SK-N-SH (cell line): ENCODE measurements at regions not wholly inside any gene's neighbourhood (a gene's known extent, or its start where the extent isn't known, plus 50 kb on each side); places are given as distances from the start of the nearest gene placed in this dataset.

ENCODE experiments used
- CTCF ChIA-PET: fragments of 300-600, 350-600 bp; formaldehyde crosslinking; extraction: SDS; loops from one replicate; lab custom pipeline; 2021; lab: Yijun Ruan, JAX
- POLR2A ChIA-PET: fragments of 350-600 bp; sonication (Branson Sonifier 250); formaldehyde crosslinking; extraction: SDS; loops from one replicate; lab custom pipeline; 2020; ENCODE audit warnings: antibody characterized with exemption, inconsistent platforms; lab: Yijun Ruan, JAX
- DNase-seq: peaks from one replicate; pipeline ENCODE4 v3.0.0; 2012
- H2AFZ ChIP-seq: fragments of 200-600 bp; sonication (generic); 2 replicates; pipeline ENCODE4 v1.8.1; 2016; ENCODE audit warnings: antibody characterized with exemption, mild to moderate bottlenecking, low read depth
- H3F3A ChIP-seq: fragments of 200-600 bp; sonication (generic); replicated peaks from 2 replicates; pipeline ENCODE3; 2016; ENCODE audit warnings: antibody characterized with exemption, mild to moderate bottlenecking; ENCODE audit not compliant: insufficient read depth
- H3K27ac ChIP-seq, 2 experiments: fragments of 200-500 bp in 1 of 2; fragments of 200-600 bp in 1 of 2; sonication (Bioruptor generic) in 1 of 2; sonication (generic), shearing (Covaris generic) in 1 of 2; 2 replicates each; pipeline versions ENCODE4 v1.5.1 to v1.6.1; 2014 to 2016; ENCODE audit warnings: low read depth in 2 of 2, inconsistent platforms in 1 of 2, low read length in 1 of 2, mild to moderate bottlenecking in 1 of 2, mixed read lengths in 1 of 2
- H3K27me3 ChIP-seq: fragments of 200-600 bp; sonication (generic), shearing (Covaris generic); 2 replicates; pipeline ENCODE4 v1.6.1; 2016; ENCODE audit warnings: mixed run types; ENCODE audit not compliant: insufficient read depth
- H3K36me3 ChIP-seq, 2 experiments: fragments of 200-500 bp in 1 of 2; fragments of 200-600 bp in 1 of 2; sonication (Bioruptor generic) in 1 of 2; sonication (generic) in 1 of 2; replicated peaks in 1 of 2; 2 replicates each; pipeline versions ENCODE3 to v1.5.1; 2014 to 2016; ENCODE audit warnings: low read length in 1 of 2, mild to moderate bottlenecking in 1 of 2; ENCODE audit not compliant: insufficient read depth in 2 of 2, control insufficient read depth in 1 of 2
- H3K4me1 ChIP-seq, 2 experiments: fragments of 200-500 bp in 1 of 2; fragments of 200-600 bp in 1 of 2; sonication (Bioruptor generic) in 1 of 2; sonication (generic), shearing (Covaris generic) in 1 of 2; 2 replicates each; pipeline versions ENCODE4 v1.5.1 to v1.6.1; 2014 to 2016; ENCODE audit warnings: low read depth in 1 of 2, low read length in 1 of 2, mixed run types in 1 of 2; ENCODE audit not compliant: insufficient read depth in 2 of 2, control insufficient read depth in 1 of 2
- H3K4me2 ChIP-seq: fragments of 200-600 bp; sonication (generic), shearing (Covaris generic); 2 replicates; pipeline ENCODE4 v1.6.1; 2017; ENCODE audit warnings: mixed run types
- H3K4me3 ChIP-seq, 2 experiments: fragments of 200-500 bp in 1 of 2; fragments of 200-600 bp in 1 of 2; sonication (Bioruptor generic) in 1 of 2; sonication (generic), shearing (Covaris generic) in 1 of 2; 2 replicates each; pipeline versions ENCODE4 v1.5.1 to v1.8.1; 2014 to 2016; ENCODE audit warnings: low read depth in 2 of 2, inconsistent platforms in 1 of 2, low read length in 1 of 2, mild to moderate bottlenecking in 1 of 2, mixed read lengths in 1 of 2, moderate library complexity in 1 of 2
- H3K79me2 ChIP-seq: fragments of 200-600 bp; sonication (generic); 2 replicates; pipeline ENCODE4 v1.8.1; 2017; ENCODE audit warnings: mild to moderate bottlenecking; ENCODE audit not compliant: insufficient read depth
- H3K9ac ChIP-seq: fragments of 200-600 bp; sonication (generic); 2 replicates; pipeline ENCODE4 v1.6.1; 2017; ENCODE audit warnings: mixed run types
- H3K9me2 ChIP-seq: fragments of 200-600 bp; sonication (generic); 2 replicates; pipeline ENCODE4 v1.6.1; 2017; ENCODE audit warnings: mixed run types
- H3K9me3 ChIP-seq: fragments of 200-600 bp; sonication (generic); 2 replicates; pipeline ENCODE4 v1.6.1; 2017; ENCODE audit warnings: mixed run types, mild to moderate bottlenecking, moderate library complexity
- H4K20me1 ChIP-seq: fragments of 200-600 bp; sonication (generic); 2 replicates; pipeline ENCODE4 v1.6.1; 2017; ENCODE audit warnings: mild to moderate bottlenecking, mixed run types; ENCODE audit not compliant: insufficient read depth
- FOSL2 ChIP-seq: IDR thresholded peaks from 2 replicates; pipeline ENCODE4 v1.4.0; 2012; ENCODE audit warnings: low read depth, mild to moderate bottlenecking, moderate library complexity, borderline replicate concordance
- FOXM1 ChIP-seq: IDR thresholded peaks from 2 replicates; pipeline ENCODE4 v1.4.0; 2012; ENCODE audit warnings: low read depth, mild to moderate bottlenecking
- IRF3 ChIP-seq: fragments of 150-350 bp; IDR thresholded peaks from 2 replicates; pipeline ENCODE4 v1.6.1; 2016; ENCODE audit warnings: mild to moderate bottlenecking, low read depth, low read length
- JUND ChIP-seq: IDR thresholded peaks from 2 replicates; pipeline ENCODE4 v1.4.0; 2012
- NFIC ChIP-seq: IDR thresholded peaks from 2 replicates; pipeline ENCODE4 v1.4.0; 2012; ENCODE audit warnings: borderline replicate concordance
- SMC3 ChIP-seq: IDR thresholded peaks from 2 replicates; pipeline ENCODE4 v1.6.1; 2012; ENCODE audit warnings: low read depth, low read length, improper control_type of control experiment
- TEAD4 ChIP-seq: IDR thresholded peaks from 2 replicates; pipeline ENCODE4 v1.4.0; 2012; ENCODE audit warnings: mild to moderate bottlenecking, borderline replicate concordance; ENCODE audit not compliant: insufficient read depth
- WGBS: methylation state at CpG from one replicate; pipeline ENCODE4 v1.1.6; 2017; ENCODE audit warnings: low lambda C conversion rate; 5-methylcytosine and 5-hydroxymethylcytosine counted together
- TF ChIP-seq, protein P1 (sequence below): IDR thresholded peaks from 2 replicates; pipeline ENCODE4; 2012
- TF ChIP-seq, protein P2 (sequence below): IDR thresholded peaks from 2 replicates; pipeline ENCODE4 v1.4.0; 2012; ENCODE audit warnings: low read depth
- TF ChIP-seq, protein P3 (sequence below): IDR thresholded peaks from 2 replicates; pipeline ENCODE4 v1.6.1; 2012; ENCODE audit warnings: mild to moderate bottlenecking, low read depth, low read length, moderate library complexity
- TF ChIP-seq, protein P4 (sequence below): fragments of 150-350 bp; IDR thresholded peaks from 2 replicates; pipeline ENCODE4 v1.6.1; 2017; ENCODE audit warnings: antibody characterized with exemption, low read length, low read depth, borderline replicate concordance

DNA sequence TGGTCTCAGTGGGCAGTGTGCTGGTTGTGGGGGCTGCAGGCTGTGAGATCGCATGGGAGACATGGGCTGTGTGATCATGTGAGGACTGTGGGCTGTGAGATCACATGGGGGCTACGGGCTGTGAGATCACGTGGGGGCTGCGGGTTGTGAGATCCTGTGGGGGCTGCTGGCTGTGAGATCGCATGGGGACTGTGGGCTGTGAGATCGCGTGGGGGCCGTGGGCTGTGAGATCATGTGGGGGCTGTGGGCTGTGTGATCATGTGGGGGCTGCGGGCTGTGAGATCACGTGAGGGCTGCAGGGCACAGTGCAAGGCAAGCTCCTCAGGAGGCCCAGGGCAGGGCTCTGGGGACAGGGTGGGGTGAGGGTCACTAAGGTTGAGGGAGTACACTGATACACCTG, 140.5 kb upstream of the CST7 start:
- no peak overlapping the region for H3K4me3 ChIP-seq
- no peaks in the 10 kb centered on the region; a peak in 1 of 4 replicates for H3K4me1 ChIP-seq
- CTCF ChIA-PET = no interaction called here
- no peak overlapping the region for H3K9ac ChIP-seq
- no peaks in the 10 kb centered on the region for H3K79me2 ChIP-seq
- H3K27ac ChIP-seq = no peak overlapping the region
- no peak for DNase-seq
- H3K4me2 ChIP-seq = no peak overlapping the region
- no peaks in the 10 kb centered on the region for H3K9me2 ChIP-seq
- no peaks in the 10 kb centered on the region for H4K20me1 ChIP-seq
- no peaks in the 10 kb centered on the region for H3K9me3 ChIP-seq
- no peak overlapping the region for H2AFZ ChIP-seq
- POLR2A ChIA-PET = no interaction called here
- H3K36me3 ChIP-seq = no peaks in the 10 kb centered on the region
- 49% methylated on average over 10 of the region's 10 CpGs for WGBS
- no peaks in the 10 kb centered on the region for H3K27me3 ChIP-seq
- no peaks in the 10 kb centered on the region for H3F3A ChIP-seq
- TF ChIP-seq JUND = no peak
- TF ChIP-seq IRF3 = no peak
- TF ChIP-seq NFIC = no peak
- TF ChIP-seq, protein P1, sequence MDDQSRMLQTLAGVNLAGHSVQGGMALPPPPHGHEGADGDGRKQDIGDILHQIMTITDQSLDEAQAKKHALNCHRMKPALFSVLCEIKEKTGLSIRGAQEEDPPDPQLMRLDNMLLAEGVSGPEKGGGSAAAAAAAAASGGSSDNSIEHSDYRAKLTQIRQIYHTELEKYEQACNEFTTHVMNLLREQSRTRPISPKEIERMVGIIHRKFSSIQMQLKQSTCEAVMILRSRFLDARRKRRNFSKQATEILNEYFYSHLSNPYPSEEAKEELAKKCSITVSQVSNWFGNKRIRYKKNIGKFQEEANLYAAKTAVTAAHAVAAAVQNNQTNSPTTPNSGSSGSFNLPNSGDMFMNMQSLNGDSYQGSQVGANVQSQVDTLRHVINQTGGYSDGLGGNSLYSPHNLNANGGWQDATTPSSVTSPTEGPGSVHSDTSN = no peak
- TF ChIP-seq, protein P2, sequence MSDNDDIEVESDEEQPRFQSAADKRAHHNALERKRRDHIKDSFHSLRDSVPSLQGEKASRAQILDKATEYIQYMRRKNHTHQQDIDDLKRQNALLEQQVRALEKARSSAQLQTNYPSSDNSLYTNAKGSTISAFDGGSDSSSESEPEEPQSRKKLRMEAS = no peak
- no peak for TF ChIP-seq TEAD4
- TF ChIP-seq SMC3 = no peak
- TF ChIP-seq, protein P3, sequence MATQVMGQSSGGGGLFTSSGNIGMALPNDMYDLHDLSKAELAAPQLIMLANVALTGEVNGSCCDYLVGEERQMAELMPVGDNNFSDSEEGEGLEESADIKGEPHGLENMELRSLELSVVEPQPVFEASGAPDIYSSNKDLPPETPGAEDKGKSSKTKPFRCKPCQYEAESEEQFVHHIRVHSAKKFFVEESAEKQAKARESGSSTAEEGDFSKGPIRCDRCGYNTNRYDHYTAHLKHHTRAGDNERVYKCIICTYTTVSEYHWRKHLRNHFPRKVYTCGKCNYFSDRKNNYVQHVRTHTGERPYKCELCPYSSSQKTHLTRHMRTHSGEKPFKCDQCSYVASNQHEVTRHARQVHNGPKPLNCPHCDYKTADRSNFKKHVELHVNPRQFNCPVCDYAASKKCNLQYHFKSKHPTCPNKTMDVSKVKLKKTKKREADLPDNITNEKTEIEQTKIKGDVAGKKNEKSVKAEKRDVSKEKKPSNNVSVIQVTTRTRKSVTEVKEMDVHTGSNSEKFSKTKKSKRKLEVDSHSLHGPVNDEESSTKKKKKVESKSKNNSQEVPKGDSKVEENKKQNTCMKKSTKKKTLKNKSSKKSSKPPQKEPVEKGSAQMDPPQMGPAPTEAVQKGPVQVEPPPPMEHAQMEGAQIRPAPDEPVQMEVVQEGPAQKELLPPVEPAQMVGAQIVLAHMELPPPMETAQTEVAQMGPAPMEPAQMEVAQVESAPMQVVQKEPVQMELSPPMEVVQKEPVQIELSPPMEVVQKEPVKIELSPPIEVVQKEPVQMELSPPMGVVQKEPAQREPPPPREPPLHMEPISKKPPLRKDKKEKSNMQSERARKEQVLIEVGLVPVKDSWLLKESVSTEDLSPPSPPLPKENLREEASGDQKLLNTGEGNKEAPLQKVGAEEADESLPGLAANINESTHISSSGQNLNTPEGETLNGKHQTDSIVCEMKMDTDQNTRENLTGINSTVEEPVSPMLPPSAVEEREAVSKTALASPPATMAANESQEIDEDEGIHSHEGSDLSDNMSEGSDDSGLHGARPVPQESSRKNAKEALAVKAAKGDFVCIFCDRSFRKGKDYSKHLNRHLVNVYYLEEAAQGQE = no peak
- TF ChIP-seq FOXM1 = no peak
- TF ChIP-seq, protein P4, sequence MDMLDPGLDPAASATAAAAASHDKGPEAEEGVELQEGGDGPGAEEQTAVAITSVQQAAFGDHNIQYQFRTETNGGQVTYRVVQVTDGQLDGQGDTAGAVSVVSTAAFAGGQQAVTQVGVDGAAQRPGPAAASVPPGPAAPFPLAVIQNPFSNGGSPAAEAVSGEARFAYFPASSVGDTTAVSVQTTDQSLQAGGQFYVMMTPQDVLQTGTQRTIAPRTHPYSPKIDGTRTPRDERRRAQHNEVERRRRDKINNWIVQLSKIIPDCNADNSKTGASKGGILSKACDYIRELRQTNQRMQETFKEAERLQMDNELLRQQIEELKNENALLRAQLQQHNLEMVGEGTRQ = no peak
- no peak for TF ChIP-seq FOSL2
- TF ChIP-seq, all 33 proteins: peak for 0
